Progenitor cell of endocrine pancreas (in vitro differentiated cells): ENCODE measurements at regions not wholly inside any gene's neighbourhood (a gene's known extent, or its start where the extent isn't known, plus 50 kb on each side); places are given as distances from the start of the nearest gene placed in this dataset.

Source experiments
- DNase-seq: peaks from one replicate; pipeline ENCODE4 v3.0.0; 2021; ENCODE audit warnings: low spot score; ENCODE audit not compliant: unreplicated experiment
- H3K27ac Mint-ChIP-seq: 2 replicates; pipeline ENCODE4 v1.8.0; 2021; ENCODE audit warnings: mild to moderate bottlenecking, moderate library complexity, mixed read lengths
- H3K27me3 Mint-ChIP-seq: 2 replicates; pipeline ENCODE4 v1.8.0; 2021; ENCODE audit warnings: mixed read lengths
- H3K36me3 Mint-ChIP-seq: 2 replicates; pipeline ENCODE4 v1.8.0; 2022; ENCODE audit warnings: mixed read lengths; ENCODE audit not compliant: insufficient read depth
- H3K4me1 Mint-ChIP-seq: 2 replicates; pipeline ENCODE4 v1.8.0; 2021; ENCODE audit warnings: low read depth, mixed read lengths
- H3K4me3 Mint-ChIP-seq: 2 replicates; pipeline ENCODE4 v1.8.0; 2021; ENCODE audit warnings: low read depth, mild to moderate bottlenecking, moderate library complexity, mixed read lengths
- H3K9me3 Mint-ChIP-seq: 2 replicates; pipeline ENCODE4 v1.8.0; 2021; ENCODE audit warnings: low read depth, mixed read lengths
- CTCF ChIP-seq: fragments of 200-600 bp; sonication (generic); IDR thresholded peaks from one replicate; pipeline ENCODE4 v1.5.0; 2021; ENCODE audit warnings: antibody characterized with exemption, mild to moderate bottlenecking; ENCODE audit not compliant: unreplicated experiment

- H3K4me1 Mint-ChIP-seq: peaks cover 15% of the 10 kb centered on the region
- no peak for TF ChIP-seq CTCF
- H3K27ac Mint-ChIP-seq: no peak overlapping the region
- no peak overlapping the region for H3K4me3 Mint-ChIP-seq
- DNase-seq: no peak
- H3K9me3 Mint-ChIP-seq: peaks cover 14% of the 10 kb centered on the region
- no peaks in the 10 kb centered on the region for H3K36me3 Mint-ChIP-seq
- H3K27me3 Mint-ChIP-seq: no peaks in the 10 kb centered on the region
Observed at GRCh38 chr12:91561958-91562325, 379.3 kb upstream of the DCN start.

- DNase-seq: no peak
- Mint-ChIP-seq H3K4me3 (no peak overlapping the region), H3K36me3 (no peaks in the 10 kb centered on the region), H3K27ac (no peak overlapping the region), H3K27me3 (no peaks in the 10 kb centered on the region), H3K9me3 (peaks cover 14% of the 10 kb centered on the region), H3K4me1 (peaks cover 15% of the 10 kb centered on the region)
- no peak for TF ChIP-seq CTCF
Observed at GRCh38 chr12:91561301-91561957, 378.8 kb upstream of the DCN start.

- peaks cover 14% of the 10 kb centered on the region for H3K9me3 Mint-ChIP-seq
- no peaks in the 10 kb centered on the region for H3K4me1 Mint-ChIP-seq
- H3K4me3 Mint-ChIP-seq: no peak overlapping the region
- no peaks in the 10 kb centered on the region for H3K27me3 Mint-ChIP-seq
- H3K36me3 Mint-ChIP-seq: no peaks in the 10 kb centered on the region
- no peak for DNase-seq
- TF ChIP-seq CTCF: no peak
- H3K27ac Mint-ChIP-seq: no peak overlapping the region
Observed at GRCh38 chr12:91556909-91557308, 374.3 kb upstream of the DCN start.

- no peak for TF ChIP-seq CTCF
- no peak for DNase-seq
- H3K27me3 Mint-ChIP-seq: no peaks in the 10 kb centered on the region
- H3K27ac Mint-ChIP-seq: no peak overlapping the region
- H3K4me3 Mint-ChIP-seq: no peak overlapping the region
- H3K9me3 Mint-ChIP-seq: peaks cover 14% of the 10 kb centered on the region
- no peaks in the 10 kb centered on the region for H3K4me1 Mint-ChIP-seq
- no peaks in the 10 kb centered on the region for H3K36me3 Mint-ChIP-seq
Observed at GRCh38 chr12:91555436-91556415, 373.1 kb upstream of the DCN start.

GRCh38 chr12:91551927-91552326, 369.3 kb upstream of the DCN start:
- TF ChIP-seq CTCF: no peak
- H3K27ac Mint-ChIP-seq: no peak overlapping the region
- H3K27me3 Mint-ChIP-seq: no peaks in the 10 kb centered on the region
- H3K9me3 Mint-ChIP-seq: peaks cover 8% of the 10 kb centered on the region
- H3K4me1 Mint-ChIP-seq: no peaks in the 10 kb centered on the region
- no peak overlapping the region for H3K4me3 Mint-ChIP-seq
- no peaks in the 10 kb centered on the region for H3K36me3 Mint-ChIP-seq
- DNase-seq: no peak
